Liver (tissue), 8 donors: ENCODE measurements at regions not wholly inside any gene's neighbourhood (a gene's known extent, or its start where the extent isn't known, plus 50 kb on each side); places are given as distances from the start of the nearest gene placed in this dataset.
A peak's percentile ranks its signal among the peaks of the same experiment; 100 is the strongest.

Experiments
- DNase-seq: peaks from one replicate; pipeline ENCODE4 v3.0.0-alpha.2; 2017; ENCODE audit warnings: low spot score
- H3K27ac ChIP-seq, 2 donors: one replicate each; pipeline ENCODE4 v1.7.0; 2013; ENCODE audit warnings: inconsistent platforms in 2 of 2, low read length in 2 of 2, control low read depth in 1 of 2, low read depth in 1 of 2, mild to moderate bottlenecking in 1 of 2
- H3K27me3 ChIP-seq, 4 donors: one replicate each; pipeline versions ENCODE4 v1.6.1 to v1.7.0; 2013; ENCODE audit warnings: low read length in 3 of 4, inconsistent platforms in 1 of 4, mild to moderate bottlenecking in 1 of 4, moderate library complexity in 1 of 4; ENCODE audit not compliant: control insufficient read depth in 4 of 4, insufficient read depth in 4 of 4
- H3K36me3 ChIP-seq, 4 donors: one replicate each; pipeline versions ENCODE4 v1.6.1 to v1.7.0; 2013; ENCODE audit warnings: low read length in 3 of 4, mild to moderate bottlenecking in 3 of 4, low read depth in 1 of 4, moderate library complexity in 1 of 4; ENCODE audit not compliant: control insufficient read depth in 4 of 4, insufficient read depth in 3 of 4
- H3K4me1 ChIP-seq, 4 donors: one replicate each; pipeline versions ENCODE4 v1.6.1 to v1.7.0; 2013; ENCODE audit warnings: low read length in 3 of 4, mild to moderate bottlenecking in 3 of 4, moderate library complexity in 1 of 4; ENCODE audit not compliant: control insufficient read depth in 4 of 4, insufficient read depth in 4 of 4
- H3K4me3 ChIP-seq, 3 donors: one replicate each; pipeline versions ENCODE4 v1.6.1 to v1.7.0; 2013; ENCODE audit warnings: low read length in 3 of 3, control low read depth in 1 of 3, low read depth in 1 of 3, mild to moderate bottlenecking in 1 of 3
- H3K9ac ChIP-seq, 2 donors: one replicate each; pipeline ENCODE4 v1.7.0; 2013; ENCODE audit warnings: low read length in 2 of 2, mild to moderate bottlenecking in 2 of 2, moderate library complexity in 2 of 2, control low read depth in 1 of 2, low read depth in 1 of 2
- H3K9me3 ChIP-seq, 4 donors: one replicate each; pipeline versions ENCODE4 v1.6.1 to v1.7.0; 2013; ENCODE audit warnings: low read length in 3 of 4; ENCODE audit not compliant: control insufficient read depth in 4 of 4
- ATF3 ChIP-seq: IDR thresholded peaks from 2 replicates; pipeline ENCODE4 v1.6.1; 2016; ENCODE audit warnings: antibody characterized with exemption
- CTCF ChIP-seq: fragments of 150-350 bp; IDR thresholded peaks from 2 replicates; pipeline ENCODE4 v1.5.1; 2017; ENCODE audit warnings: improper control_type of control experiment, low read depth, low read length; ENCODE audit not compliant: missing input control
- EGR1 ChIP-seq, 2 donors: IDR thresholded peaks; 2 replicates each; pipeline ENCODE4 v1.6.1; 2016 to 2018; ENCODE audit warnings: antibody characterized with exemption in 2 of 2, low read depth in 2 of 2
- HNF4A ChIP-seq, 2 donors: conservative IDR thresholded peaks; 2 replicates each; pipeline ENCODE4 v1.6.1; 2016; ENCODE audit warnings: antibody characterized with exemption in 2 of 2, mild to moderate bottlenecking in 2 of 2
- JUND ChIP-seq, 2 donors: IDR thresholded peaks; 2 replicates each; pipeline ENCODE4 v1.6.1; 2016; ENCODE audit warnings: antibody characterized with exemption in 2 of 2
- NR2F2 ChIP-seq: IDR thresholded peaks from 2 replicates; pipeline ENCODE4 v1.6.1; 2016; ENCODE audit warnings: antibody characterized with exemption
- RAD21 ChIP-seq, 2 donors: IDR thresholded peaks; 2 replicates each; pipeline ENCODE4 v1.6.1; 2016; ENCODE audit warnings: antibody characterized with exemption in 2 of 2, mild to moderate bottlenecking in 2 of 2
- RXRA ChIP-seq, 2 donors: IDR thresholded peaks; 2 replicates each; pipeline ENCODE4 v1.6.1; 2017 to 2018; ENCODE audit warnings: antibody characterized with exemption in 2 of 2, mild to moderate bottlenecking in 1 of 2
- SP1 ChIP-seq: IDR thresholded peaks from 2 replicates; pipeline ENCODE4 v1.6.1; 2018; ENCODE audit warnings: antibody characterized with exemption, mild to moderate bottlenecking
- TAF1 ChIP-seq: conservative IDR thresholded peaks from 2 replicates; pipeline ENCODE4 v1.6.1; 2016; ENCODE audit warnings: antibody characterized with exemption, mild to moderate bottlenecking
- YY1 ChIP-seq: IDR thresholded peaks from 2 replicates; pipeline ENCODE4 v1.6.1; 2016; ENCODE audit warnings: antibody characterized with exemption, mild to moderate bottlenecking
- ZBTB33 ChIP-seq: IDR thresholded peaks from 2 replicates; pipeline ENCODE4 v1.6.1; 2016; ENCODE audit warnings: antibody characterized with exemption
- WGBS: extraction: QIAGEN DNeasy Blood & Tissue Kit; methylation state at CpG from one replicate; pipeline ENCODE4 v1.1.7; 2013; 5-methylcytosine and 5-hydroxymethylcytosine counted together
- donor health status: healthy.
- donor health status: healthy.
- donor health status: healthy.
- donor health status: healthy.
- donor health status: healthy.

- Histone ChIP-seq H3K4me3 (no peak overlapping the region), H3K9me3 (no peaks in the 10 kb centered on the region), H3K36me3 (no peaks in the 10 kb centered on the region), H3K4me1 (no peaks in the 10 kb centered on the region), H3K27me3 (no peaks in the 10 kb centered on the region), H3K9ac (no peak overlapping the region), H3K27ac (no peak overlapping the region)
- TF ChIP-seq TAF1 (no peak), SP1 (no peak), JUND (IDR thresholded peaks at IDR 0.05) (no peak), HNF4A (conservative IDR thresholded peaks at IDR 0.05) (no peak), NR2F2 (no peak), EGR1 (IDR thresholded peaks at IDR 0.05; ENCODE audit: low read depth in 2 of 2) (no peak), RXRA (IDR thresholded peaks at IDR 0.05) (no peak), CTCF (no peak)
- DNase-seq: peak; percentile 21
- 87% methylated on average over 17 of the region's 17 CpGs for WGBS
Measured at GRCh38 chr1:213416461-213417224, 365.6 kb downstream of the RPS6KC1 start.

- Histone ChIP-seq H3K36me3 (no peaks in the 10 kb centered on the region), H3K27ac (no peak overlapping the region), H3K27me3 (no peaks in the 10 kb centered on the region), H3K4me3 (no peak overlapping the region), H3K9ac (no peak overlapping the region), H3K9me3 (no peaks in the 10 kb centered on the region), H3K4me1 (no peaks in the 10 kb centered on the region)
- peak; percentile 27 for DNase-seq
- 92% methylated on average over 14 of the region's 14 CpGs for WGBS
- TF ChIP-seq RAD21 (IDR thresholded peaks at IDR 0.05): no peak
- no peak for TF ChIP-seq ZBTB33
- TF ChIP-seq JUND (IDR thresholded peaks at IDR 0.05): no peak
- no peak for TF ChIP-seq EGR1 (IDR thresholded peaks at IDR 0.05; ENCODE audit: low read depth in 2 of 2)
- no peak for TF ChIP-seq YY1
- no peak for TF ChIP-seq ATF3
- no peak for TF ChIP-seq CTCF
- no peak for TF ChIP-seq TAF1
- no peak for TF ChIP-seq RXRA (IDR thresholded peaks at IDR 0.05)
Measured at GRCh38 chr1:213417225-213417820, 366.3 kb downstream of the RPS6KC1 start.
